Glomerular visceral epithelial cell (primary cell): ENCODE measurements at regions not wholly inside any gene's neighbourhood (a gene's known extent, or its start where the extent isn't known, plus 50 kb on each side); places are given as distances from the start of the nearest gene placed in this dataset.

ENCODE experiments used
- DNase-seq: peaks from one replicate; pipeline ENCODE4 v3.0.0-alpha.2; 2016; ENCODE audit errors: extremely low spot score

- no peak for DNase-seq
Measured at GRCh38 chr10:71044720-71045119, 156.4 kb upstream of the PCBD1 start.

- no peak for DNase-seq
Measured at GRCh38 chr10:71045204-71045809, 156.9 kb upstream of the PCBD1 start.

- no peak for DNase-seq
Measured at GRCh38 chr10:71045936-71046335, 157.6 kb upstream of the PCBD1 start.

- no peak for DNase-seq
Measured at GRCh38 chr10:71046747-71047146, 158.4 kb upstream of the PCBD1 start.

GRCh38 chr10:71048971-71049615 is 160.7 kb upstream of the PCBD1 start:
- no peak for DNase-seq

GRCh38 chr10:71049994-71050393 is 161.6 kb upstream of the PCBD1 start:
- DNase-seq, result no peak

GRCh38 chr10:71052076-71052660 is 160.2 kb upstream of the UNC5B start:
- no peak for DNase-seq

GRCh38 chr10:71052708-71053107 is 159.7 kb upstream of the UNC5B start:
- no peak for DNase-seq

- DNase-seq, result no peak
Measured at GRCh38 chr10:71053169-71053895, 159.0 kb upstream of the UNC5B start.

GRCh38 chr10:71058308-71058707 is 154.1 kb upstream of the UNC5B start:
- no peak for DNase-seq

- DNase-seq, result no peak
Measured at GRCh38 chr10:71059054-71059818, 153.1 kb upstream of the UNC5B start.

GRCh38 chr10:71059943-71060342 is 152.4 kb upstream of the UNC5B start:
- no peak for DNase-seq

GRCh38 chr10:71060476-71061426 is 151.6 kb upstream of the UNC5B start:
- DNase-seq, result no peak

GRCh38 chr10:71061472-71061871 is 150.9 kb upstream of the UNC5B start:
- DNase-seq, result no peak

- DNase-seq, result no peak
Measured at GRCh38 chr10:71062156-71062555, 150.2 kb upstream of the UNC5B start.

- no peak for DNase-seq
Measured at GRCh38 chr10:71063401-71063800, 149.0 kb upstream of the UNC5B start.

- DNase-seq, result no peak
Measured at GRCh38 chr10:71064413-71065118, 147.8 kb upstream of the UNC5B start.

GRCh38 chr10:71065659-71066058 is 146.7 kb upstream of the UNC5B start:
- DNase-seq, result no peak

- DNase-seq, result no peak
Measured at GRCh38 chr10:71066600-71066999, 145.8 kb upstream of the UNC5B start.

GRCh38 chr10:71067098-71067740 is 145.2 kb upstream of the UNC5B start:
- no peak for DNase-seq
